Choroid plexus epithelial cell (primary cell): ENCODE measurements at regions not wholly inside any gene's neighbourhood (a gene's known extent, or its start where the extent isn't known, plus 50 kb on each side); places are given as distances from the start of the nearest gene placed in this dataset.
A peak's percentile ranks its signal among the peaks of the same experiment; 100 is the strongest.

Experiments used
- DNase-seq: peaks from one replicate; pipeline ENCODE4 v3.0.0-alpha.2; 2010; ENCODE audit warnings: low read depth
- H3K4me3 ChIP-seq: 2 replicates; pipeline ENCODE4 v1.5.1; 2011; ENCODE audit warnings: low read depth, mild to moderate bottlenecking, control low read depth, low read length, moderate library complexity
- CTCF ChIP-seq: conservative IDR thresholded peaks from 2 replicates; pipeline ENCODE4 v1.5.1; 2011; ENCODE audit warnings: low read depth, mild to moderate bottlenecking, control low read depth, inconsistent platforms, low read length, moderate library complexity

- no peak overlapping the region for H3K4me3 ChIP-seq
- no peak for DNase-seq
- TF ChIP-seq CTCF: no peak
These were observed 53.1 kb downstream of the CH25H start for GRCh38 chr10:89153971-89154370.

GRCh38 chr10:89153116-89153515 lies 54.0 kb downstream of the CH25H start:
- no peak overlapping the region for H3K4me3 ChIP-seq
- DNase-seq: no peak
- no peak for TF ChIP-seq CTCF

- DNase-seq: peak; percentile 13
- TF ChIP-seq CTCF: no peak
- H3K4me3 ChIP-seq: no peak overlapping the region
These were observed 55.3 kb downstream of the CH25H start for GRCh38 chr10:89151857-89152256.

- no peak for TF ChIP-seq CTCF
- H3K4me3 ChIP-seq: no peak overlapping the region
- DNase-seq: no peak
These were observed 59.1 kb downstream of the CH25H start for GRCh38 chr10:89148061-89148460.

- DNase-seq: peak; percentile 69
- TF ChIP-seq CTCF: no peak
- no peak overlapping the region for H3K4me3 ChIP-seq
These were observed 59.9 kb downstream of the CH25H start for GRCh38 chr10:89147256-89147655.

GRCh38 chr10:89144836-89145235 lies 62.3 kb downstream of the CH25H start:
- no peak overlapping the region for H3K4me3 ChIP-seq
- DNase-seq: no peak
- no peak for TF ChIP-seq CTCF

- TF ChIP-seq CTCF: no peak
- no peak overlapping the region for H3K4me3 ChIP-seq
- no peak for DNase-seq
These were observed 64.5 kb downstream of the CH25H start for GRCh38 chr10:89142590-89142989.
